ENCODE measurements at regions not wholly inside any gene's neighbourhood (a gene's known extent, or its start where the extent isn't known, plus 50 kb on each side); places are given as distances from the start of the nearest gene placed in this dataset.
"Not testable (repeated sequence)": the region's sequence is repeated elsewhere in the genome, so short reads cannot be mapped to it uniquely, and the experiment has no call there.

DNA sequence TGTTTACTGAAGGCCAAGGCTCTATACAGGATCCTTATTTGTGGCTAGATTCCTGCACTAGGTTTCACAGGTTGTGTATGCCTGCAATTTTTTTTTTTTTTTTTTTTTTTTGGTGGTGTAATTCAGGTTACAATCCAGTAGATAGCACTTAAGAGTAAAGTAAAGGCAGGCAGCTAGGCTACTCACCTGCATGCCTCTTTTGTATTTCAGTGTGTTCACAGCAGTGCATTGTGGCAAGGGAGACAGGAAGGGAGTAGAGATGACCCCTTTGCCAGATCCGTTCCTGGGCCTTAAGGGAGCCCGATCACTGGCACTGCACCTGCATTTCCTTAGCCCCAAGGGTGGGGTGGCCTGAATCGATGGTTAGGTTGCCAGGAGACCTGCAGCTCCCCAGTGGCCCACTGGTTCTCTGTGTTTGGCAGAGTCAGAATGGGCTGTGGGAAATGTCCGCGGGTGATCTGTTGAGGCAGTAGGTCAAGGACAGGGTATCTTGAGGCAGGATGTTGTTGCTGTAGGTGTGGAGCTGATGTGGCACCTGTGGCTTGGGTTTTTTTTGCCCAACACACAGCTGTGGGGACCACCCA, 374.9 kb upstream of the AADAT start:
- Mint-ChIP-seq H3K9me3 (ENCODE audit: unreplicated experiment) (no peaks in the 10 kb centered on the region), H3K4me1 (ENCODE audit: low read depth, unreplicated experiment) (no peaks in the 10 kb centered on the region), H3K36me3 (ENCODE audit: low read depth, unreplicated experiment) (no peaks in the 10 kb centered on the region), H3K4me3 (ENCODE audit: unreplicated experiment) (no peak overlapping the region), H3K27me3 (ENCODE audit: low read depth, unreplicated experiment) (no peaks in the 10 kb centered on the region), H3K27ac (ENCODE audit: unreplicated experiment) (no peak overlapping the region)
- Histone ChIP-seq H3K4me1 (ENCODE audit: insufficient read depth, low read length) (no peaks in the 10 kb centered on the region), H4K20me1 (ENCODE audit: insufficient read depth, low read length) (no peaks in the 10 kb centered on the region), H3K9ac (ENCODE audit: low read length) (no peak overlapping the region), H2AFZ (ENCODE audit: low read depth, low read length) (no peak overlapping the region), H3K9me3 (ENCODE audit: insufficient read depth, low read depth, low read length) (peaks cover 2% of the 10 kb centered on the region), H3K4me3 (ENCODE audit: insufficient read depth, low read depth, low read length) (no peak overlapping the region), H3K36me3 (ENCODE audit: insufficient read depth, low read length) (no peaks in the 10 kb centered on the region), H3K4me2 (ENCODE audit: low read length) (no peak overlapping the region), H3K79me2 (ENCODE audit: insufficient read depth, low read length) (no peaks in the 10 kb centered on the region), H3K27ac (ENCODE audit: low read depth, low read length) (no peak overlapping the region), H3K27me3 (ENCODE audit: insufficient read depth, low read length) (no peaks in the 10 kb centered on the region)
- FAIRE-seq = no peak
- TF ChIP-seq EZH2 (IDR thresholded peaks at IDR 0.05; ENCODE audit: insufficient read depth, low read length) = no peak
- TF ChIP-seq, protein P1, sequence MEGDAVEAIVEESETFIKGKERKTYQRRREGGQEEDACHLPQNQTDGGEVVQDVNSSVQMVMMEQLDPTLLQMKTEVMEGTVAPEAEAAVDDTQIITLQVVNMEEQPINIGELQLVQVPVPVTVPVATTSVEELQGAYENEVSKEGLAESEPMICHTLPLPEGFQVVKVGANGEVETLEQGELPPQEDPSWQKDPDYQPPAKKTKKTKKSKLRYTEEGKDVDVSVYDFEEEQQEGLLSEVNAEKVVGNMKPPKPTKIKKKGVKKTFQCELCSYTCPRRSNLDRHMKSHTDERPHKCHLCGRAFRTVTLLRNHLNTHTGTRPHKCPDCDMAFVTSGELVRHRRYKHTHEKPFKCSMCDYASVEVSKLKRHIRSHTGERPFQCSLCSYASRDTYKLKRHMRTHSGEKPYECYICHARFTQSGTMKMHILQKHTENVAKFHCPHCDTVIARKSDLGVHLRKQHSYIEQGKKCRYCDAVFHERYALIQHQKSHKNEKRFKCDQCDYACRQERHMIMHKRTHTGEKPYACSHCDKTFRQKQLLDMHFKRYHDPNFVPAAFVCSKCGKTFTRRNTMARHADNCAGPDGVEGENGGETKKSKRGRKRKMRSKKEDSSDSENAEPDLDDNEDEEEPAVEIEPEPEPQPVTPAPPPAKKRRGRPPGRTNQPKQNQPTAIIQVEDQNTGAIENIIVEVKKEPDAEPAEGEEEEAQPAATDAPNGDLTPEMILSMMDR (IDR thresholded peaks at IDR 0.05; ENCODE audit: insufficient read depth, low read depth, low read length) = no peak
- no peak for DNase-seq (ENCODE audit: low read depth)

DNA sequence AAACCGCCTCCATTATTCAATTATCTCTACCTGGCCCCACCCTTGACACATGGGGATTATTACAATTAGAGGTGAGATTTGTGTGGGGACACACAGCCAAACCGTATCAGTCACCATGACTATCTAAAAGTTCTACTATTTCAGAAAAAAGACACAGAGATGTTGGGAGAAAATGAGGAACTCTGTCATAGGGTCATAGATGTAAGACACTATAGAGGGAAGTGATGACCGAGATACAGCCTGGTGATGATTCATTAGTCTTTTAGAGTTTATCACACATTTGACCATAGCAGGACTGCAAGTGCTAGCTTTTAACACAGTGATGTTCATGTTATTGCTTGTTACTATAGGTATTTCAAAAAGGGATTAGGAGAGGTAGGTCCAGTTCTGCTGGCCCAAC, 357.0 kb upstream of the AADAT start:
- Histone ChIP-seq H3K36me3 (ENCODE audit: insufficient read depth, low read length) (no peaks in the 10 kb centered on the region), H3K4me1 (ENCODE audit: insufficient read depth, low read length) (no peaks in the 10 kb centered on the region), H2AFZ (ENCODE audit: low read depth, low read length) (no peak overlapping the region), H3K9ac (ENCODE audit: low read length) (no peak overlapping the region), H3K4me2 (ENCODE audit: low read length) (no peak overlapping the region), H3K27ac (ENCODE audit: low read depth, low read length) (no peak overlapping the region), H3K27me3 (ENCODE audit: insufficient read depth, low read length) (no peaks in the 10 kb centered on the region), H3K79me2 (ENCODE audit: insufficient read depth, low read length) (no peaks in the 10 kb centered on the region), H3K9me3 (ENCODE audit: insufficient read depth, low read depth, low read length) (peaks cover 4% of the 10 kb centered on the region), H4K20me1 (ENCODE audit: insufficient read depth, low read length) (no peaks in the 10 kb centered on the region), H3K4me3 (ENCODE audit: insufficient read depth, low read depth, low read length) (no peak overlapping the region)
- Mint-ChIP-seq H3K9me3 (ENCODE audit: unreplicated experiment) (no peaks in the 10 kb centered on the region), H3K36me3 (ENCODE audit: low read depth, unreplicated experiment) (no peaks in the 10 kb centered on the region), H3K4me3 (ENCODE audit: unreplicated experiment) (no peak overlapping the region), H3K4me1 (ENCODE audit: low read depth, unreplicated experiment) (no peaks in the 10 kb centered on the region), H3K27me3 (ENCODE audit: low read depth, unreplicated experiment) (no peaks in the 10 kb centered on the region), H3K27ac (ENCODE audit: unreplicated experiment) (no peak overlapping the region)
- DNase-seq (ENCODE audit: low read depth) = no peak
- FAIRE-seq = no peak
- no peak for TF ChIP-seq EZH2 (IDR thresholded peaks at IDR 0.05; ENCODE audit: insufficient read depth, low read length)
- TF ChIP-seq, protein P1 (IDR thresholded peaks at IDR 0.05; ENCODE audit: insufficient read depth, low read depth, low read length) = no peak

DNA sequence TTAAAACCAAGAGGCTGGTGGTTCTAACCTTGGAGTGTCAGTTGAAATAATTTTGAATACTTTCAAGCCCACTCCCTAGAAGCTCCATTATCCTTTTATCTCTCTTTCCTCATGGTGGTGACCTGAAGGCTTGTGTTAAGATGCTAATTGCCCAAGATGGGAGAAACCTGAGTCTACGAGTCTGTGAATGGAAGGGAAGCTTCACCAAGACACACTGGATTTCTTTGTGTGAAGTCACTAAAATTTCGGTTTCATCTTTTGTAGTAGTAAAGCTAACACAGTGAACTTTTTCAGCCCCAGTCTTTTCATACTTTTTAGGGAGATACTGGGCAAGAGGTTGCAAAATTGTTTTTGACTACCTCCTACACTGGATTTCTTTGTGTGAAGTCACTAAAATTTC, 351.4 kb upstream of the AADAT start:
- not testable (repeated sequence) for H3K27me3 Mint-ChIP-seq (ENCODE audit: low read depth, unreplicated experiment); FAIRE-seq

More for the DNA sequence above, 351.4 kb upstream of the AADAT start:
- H3K36me3 ChIP-seq (ENCODE audit: insufficient read depth, low read length); H3K4me1 ChIP-seq (ENCODE audit: insufficient read depth, low read length); H3K27me3 ChIP-seq (ENCODE audit: insufficient read depth, low read length); H3K4me1 Mint-ChIP-seq (ENCODE audit: low read depth, unreplicated experiment); H3K9me3 Mint-ChIP-seq (ENCODE audit: unreplicated experiment); DNase-seq (ENCODE audit: low read depth); H3K4me3 ChIP-seq (ENCODE audit: insufficient read depth, low read depth, low read length); H3K36me3 Mint-ChIP-seq (ENCODE audit: low read depth, unreplicated experiment); H3K4me2 ChIP-seq (ENCODE audit: low read length); H3K4me3 Mint-ChIP-seq (ENCODE audit: unreplicated experiment); H3K79me2 ChIP-seq (ENCODE audit: insufficient read depth, low read length); H2AFZ ChIP-seq (ENCODE audit: low read depth, low read length); H3K9me3 ChIP-seq (ENCODE audit: insufficient read depth, low read depth, low read length); H3K27ac Mint-ChIP-seq (ENCODE audit: unreplicated experiment); H3K9ac ChIP-seq (ENCODE audit: low read length); H4K20me1 ChIP-seq (ENCODE audit: insufficient read depth, low read length); H3K27ac ChIP-seq (ENCODE audit: low read depth, low read length): not testable (repeated sequence)

Data from astrocyte (in vitro differentiated cells and primary cell).